IMR-90 (cell line): ENCODE measurements at regions not wholly inside any gene's neighbourhood (a gene's known extent, or its start where the extent isn't known, plus 50 kb on each side); places are given as distances from the start of the nearest gene placed in this dataset.

Source experiments
- ATAC-seq: fragments of 200-7000 bp; cut with Tn5 transposase; 2 replicates; pipeline ENCODE4 v1.9.1; 2020; ENCODE audit warnings: low read depth, mild to moderate bottlenecking, moderate library complexity
- BruUV-seq: library from RNA; stranded (reverse); fragments of 400-500 nt; replicated peaks from 2 replicates; lab custom pipeline; 2021; lab: Mats Ljungman, UMichigan
- CTCF ChIA-PET: fragments of 300-600 bp; formaldehyde crosslinking; extraction: SDS; loops from one replicate; lab custom pipeline; 2021; ENCODE audit warnings: antibody characterized with exemption; lab: Yijun Ruan, JAX
- POLR2A ChIA-PET: fragments of 300-600 bp; sonication (Branson Sonifier 250); formaldehyde crosslinking; loops from one replicate; lab custom pipeline; 2022; ENCODE audit warnings: antibody characterized with exemption; ENCODE audit not compliant: unreplicated experiment; lab: Charles Lee
- DNase-seq: peaks from one replicate; pipeline ENCODE4 v3.0.0; 2013
- H2AFZ ChIP-seq: replicated peaks from 2 replicates; pipeline ENCODE3; 2013; ENCODE audit warnings: low read length, mild to moderate bottlenecking; ENCODE audit not compliant: poor library complexity
- H2AK5ac ChIP-seq: 2 replicates; pipeline ENCODE4 v1.6.1; 2013; ENCODE audit warnings: low read depth, low read length, inconsistent platforms
- H2AK9ac ChIP-seq: replicated peaks from 2 replicates; pipeline ENCODE3; 2013; ENCODE audit warnings: mild to moderate bottlenecking, low read depth, low read length, moderate library complexity; ENCODE audit not compliant: poor library complexity
- H2BK120ac ChIP-seq: 2 replicates; pipeline ENCODE4 v1.6.1; 2013; ENCODE audit warnings: low read depth, low read length, inconsistent platforms
- H2BK15ac ChIP-seq: 3 replicates; pipeline ENCODE4 v1.6.1; 2013; ENCODE audit warnings: low read depth, low read length, inconsistent platforms
- H2BK20ac ChIP-seq: 2 replicates; pipeline ENCODE4 v1.6.1; 2013; ENCODE audit warnings: low read depth, mild to moderate bottlenecking, inconsistent platforms, low read length, moderate library complexity
- H2BK5ac ChIP-seq: 2 replicates; pipeline ENCODE4 v1.6.1; 2013; ENCODE audit warnings: mild to moderate bottlenecking, low read depth, low read length, inconsistent platforms; ENCODE audit not compliant: poor library complexity, severe bottlenecking
- H3K14ac ChIP-seq: replicated peaks from 2 replicates; pipeline ENCODE4 v1.6.1; 2013; ENCODE audit warnings: low read depth, low read length, inconsistent platforms
- H3K18ac ChIP-seq: 2 replicates; pipeline ENCODE4 v1.6.1; 2013; ENCODE audit warnings: low read depth, low read length, control low read depth
- H3K23ac ChIP-seq: 2 replicates; pipeline ENCODE4 v1.6.1; 2013; ENCODE audit warnings: low read depth, low read length, inconsistent platforms
- H3K27ac ChIP-seq: 2 replicates; pipeline ENCODE4 v1.5.1; 2013; ENCODE audit warnings: mild to moderate bottlenecking, control low read depth, low read length; ENCODE audit not compliant: insufficient read depth
- H3K27me3 ChIP-seq: 2 replicates; pipeline ENCODE4 v1.6.1; 2013; ENCODE audit warnings: low read length; ENCODE audit not compliant: control insufficient read depth, insufficient read depth
- H3K36me3 ChIP-seq: 2 replicates; pipeline ENCODE4 v1.6.1; 2013; ENCODE audit warnings: low read length, mixed read lengths; ENCODE audit not compliant: control insufficient read depth, insufficient read depth
- H3K4ac ChIP-seq: 2 replicates; pipeline ENCODE4 v1.6.1; 2013; ENCODE audit warnings: low read depth, low read length, inconsistent platforms
- H3K4me1 ChIP-seq: 2 replicates; pipeline ENCODE4 v1.6.1; 2013; ENCODE audit warnings: low read length, mixed read lengths; ENCODE audit not compliant: control insufficient read depth, insufficient read depth
- H3K4me2 ChIP-seq: 2 replicates; pipeline ENCODE4 v1.6.1; 2013; ENCODE audit warnings: low read depth, mild to moderate bottlenecking, control low read depth, low read length, moderate library complexity
- H3K4me3 ChIP-seq: 2 replicates; pipeline ENCODE4 v1.5.1; 2013; ENCODE audit warnings: low read depth, mild to moderate bottlenecking, control low read depth, low read length, moderate library complexity; ENCODE audit not compliant: insufficient read depth
- H3K56ac ChIP-seq: 2 replicates; pipeline ENCODE4 v1.6.1; 2013; ENCODE audit warnings: low read length, inconsistent platforms; ENCODE audit not compliant: insufficient read depth; ENCODE audit errors: extremely low read depth
- H3K79me1 ChIP-seq, 2 experiments: 2 replicates each; pipeline ENCODE4 v1.6.1; 2013; ENCODE audit warnings: low read length in 2 of 2, inconsistent platforms in 1 of 2, low read depth in 1 of 2
- H3K9ac ChIP-seq: 2 replicates; pipeline ENCODE4 v1.6.1; 2013; ENCODE audit warnings: low read depth, low read length, control low read depth
- H3K9me1 ChIP-seq: 2 replicates; pipeline ENCODE4 v1.6.1; 2013; ENCODE audit warnings: low read length, inconsistent platforms; ENCODE audit not compliant: insufficient read depth
- H3K9me3 ChIP-seq: 2 replicates; pipeline ENCODE4 v1.6.1; 2013; ENCODE audit warnings: low read length; ENCODE audit not compliant: control insufficient read depth, insufficient read depth
- H4K20me1 ChIP-seq: 2 replicates; pipeline ENCODE4 v1.6.1; 2013; ENCODE audit warnings: low read length, inconsistent platforms; ENCODE audit not compliant: insufficient read depth
- H4K5ac ChIP-seq: 2 replicates; pipeline ENCODE4 v1.6.1; 2013; ENCODE audit warnings: mild to moderate bottlenecking, low read depth, low read length, control low read depth
- H4K8ac ChIP-seq, 2 experiments: 2 replicates each; pipeline ENCODE4 v1.6.1; 2013; ENCODE audit warnings: low read depth in 2 of 2, low read length in 2 of 2, control low read depth in 1 of 2, inconsistent platforms in 1 of 2
- H4K91ac ChIP-seq: 2 replicates; pipeline ENCODE4 v1.6.1; 2013; ENCODE audit warnings: low read depth, low read length, inconsistent platforms; ENCODE audit not compliant: insufficient read depth
- BHLHE40 ChIP-seq: fragments of 150-350 bp; IDR thresholded peaks from 2 replicates; pipeline ENCODE4 v1.6.1; 2016; ENCODE audit warnings: mild to moderate bottlenecking, low read depth, low read length
- CEBPB ChIP-seq: IDR thresholded peaks from 2 replicates; pipeline ENCODE4 v1.6.1; 2012; ENCODE audit warnings: low read depth, low read length, improper control_type of control experiment
- CHD1 ChIP-seq: IDR thresholded peaks from 2 replicates; pipeline ENCODE4 v1.6.1; 2012; ENCODE audit warnings: low read depth, low read length, improper control_type of control experiment
- CTCF ChIP-seq: conservative IDR thresholded peaks from 2 replicates; pipeline ENCODE4 v1.5.1; 2012; ENCODE audit warnings: mild to moderate bottlenecking, low read depth, low read length, improper control_type of control experiment
- ELK1 ChIP-seq: fragments of 150-350 bp; IDR thresholded peaks from 2 replicates; pipeline ENCODE4 v1.6.1; 2016; ENCODE audit warnings: low read depth, mild to moderate bottlenecking, low read length, moderate library complexity, borderline replicate concordance
- FOS ChIP-seq: fragments of 150-350 bp; IDR thresholded peaks from 2 replicates; pipeline ENCODE4 v1.6.1; 2016; ENCODE audit warnings: low read depth, low read length
- MAFK ChIP-seq: IDR thresholded peaks from 2 replicates; pipeline ENCODE4 v1.6.1; 2012; ENCODE audit warnings: low read depth, low read length, improper control_type of control experiment
- MAZ ChIP-seq: IDR thresholded peaks from 2 replicates; pipeline ENCODE4 v1.6.1; 2012; ENCODE audit warnings: low read depth, mild to moderate bottlenecking, low read length, improper control_type of control experiment, moderate library complexity, borderline replicate concordance
- MXI1 ChIP-seq: IDR thresholded peaks from 2 replicates; pipeline ENCODE4 v1.6.1; 2012; ENCODE audit warnings: low read depth, mild to moderate bottlenecking, low read length, moderate library complexity, borderline replicate concordance
- NFE2L2 ChIP-seq: fragments of 150-350 bp; IDR thresholded peaks from 2 replicates; pipeline ENCODE4 v1.6.1; 2016; ENCODE audit warnings: low read depth, mild to moderate bottlenecking, low read length
- POLR2A ChIP-seq: IDR thresholded peaks from 2 replicates; pipeline ENCODE4 v1.6.1; 2012; ENCODE audit warnings: mild to moderate bottlenecking, low read depth, low read length
- RAD21 ChIP-seq: IDR thresholded peaks from 2 replicates; pipeline ENCODE4 v1.6.1; 2012; ENCODE audit warnings: low read length, improper control_type of control experiment
- RCOR1 ChIP-seq: IDR thresholded peaks from 2 replicates; pipeline ENCODE4 v1.6.1; 2012; ENCODE audit warnings: mild to moderate bottlenecking, low read length, improper control_type of control experiment; ENCODE audit not compliant: insufficient replicate concordance
- RFX5 ChIP-seq: IDR thresholded peaks from 2 replicates; pipeline ENCODE4 v1.8.0; 2012; ENCODE audit warnings: low read depth, mild to moderate bottlenecking, low read length, moderate library complexity
- SMC3 ChIP-seq: fragments of 150-350 bp; IDR thresholded peaks from 2 replicates; pipeline ENCODE4 v1.6.1; 2016; ENCODE audit warnings: low read depth, mild to moderate bottlenecking, antibody characterized with exemption, low read length, moderate library complexity
- USF2 ChIP-seq: fragments of 150-350 bp; IDR thresholded peaks from 2 replicates; pipeline ENCODE4 v1.6.1; 2017; ENCODE audit warnings: mild to moderate bottlenecking, antibody characterized with exemption, low read length, low read depth
- WGBS, 2 experiments: methylation state at CpG; one replicate each; pipeline versions ENCODE4 v1.1.5 to v1.1.7; 2013; ENCODE audit warnings: missing lambda C conversion rate in 2 of 2; ENCODE audit not compliant: insufficient read length in 1 of 2; ENCODE audit errors: extremely low coverage in 2 of 2; 5-methylcytosine and 5-hydroxymethylcytosine counted together
- dilution Hi-C: fragments of 300-500 bp; cut with HindIII; formaldehyde crosslinking; loops from one replicate; pipeline ENCODE4 v1.14.3; 2018; ENCODE audit warnings: low sequenced_read_pairs; ENCODE audit not compliant: unreplicated experiment
- in situ Hi-C: fragments of 300-500 bp; cut with MboI; formaldehyde crosslinking; loops from 3 replicates; pipeline ENCODE4 v1.14.3; 2019; ENCODE audit warnings: low sequenced_read_pairs, inconsistent platforms, mixed read lengths
- intact Hi-C: fragments of 100-400 bp; cut with micrococcal nuclease; formaldehyde crosslinking; loops from 2 replicates; pipeline ENCODE4 v1.10.0; 2022

GRCh38 chr4:81826335-81826734, 354.6 kb upstream of the RASGEF1B start:
- H3K9me3 ChIP-seq = no peaks in the 10 kb centered on the region
- no peak overlapping the region for H2BK120ac ChIP-seq
- no peak overlapping the region for H3K23ac ChIP-seq
- ChIA-PET CTCF (no interaction called here), POLR2A (no interaction called here)
- H3K14ac ChIP-seq = no peak overlapping the region
- WGBS, 2 experiments = no CpG with 5 or more reads among the region's 1 CpG
- H2BK20ac ChIP-seq = no peak overlapping the region
- H4K91ac ChIP-seq = no peak overlapping the region
- H3K9ac ChIP-seq = no peak overlapping the region
- H3K4me3 ChIP-seq = no peak overlapping the region
- H3K27me3 ChIP-seq = no peaks in the 10 kb centered on the region
- no peak overlapping the region for H3K18ac ChIP-seq
- no peaks in the 10 kb centered on the region for H3K79me1 ChIP-seq
- H2BK5ac ChIP-seq = no peak overlapping the region
- no peak overlapping the region for H4K5ac ChIP-seq
- H3K36me3 ChIP-seq = no peaks in the 10 kb centered on the region
- ATAC-seq (no peak), DNase-seq (no peak)
- in situ Hi-C loops (no loop called here), intact Hi-C loops (no loop called here), dilution Hi-C loops (loop anchor here (25.0 kb wide), 1 partner anchor 414 kb away; no protein-coding TSS in a partner anchor)
- no peak for TF ChIP-seq RCOR1
- TF ChIP-seq POLR2A = no peak
- TF ChIP-seq NFE2L2 = no peak
- no peak for TF ChIP-seq FOS
- TF ChIP-seq USF2 = no peak
- no peak for TF ChIP-seq CTCF
- no peak for TF ChIP-seq CEBPB
- no peak for TF ChIP-seq MXI1
- no peak for TF ChIP-seq ELK1
- TF ChIP-seq MAFK = no peak
- no peak for TF ChIP-seq RAD21
- TF ChIP-seq RFX5 = no peak
- TF ChIP-seq SMC3 = no peak
- no peak for TF ChIP-seq MAZ
- no peak for TF ChIP-seq BHLHE40
- no peak for TF ChIP-seq CHD1
- no peak overlapping the region for H2BK15ac ChIP-seq
- no peak overlapping the region for H3K27ac ChIP-seq
- BruUV-seq = no TSS peak
- no peak overlapping the region for H3K56ac ChIP-seq
- H2AK9ac ChIP-seq = no peak overlapping the region
- H3K4ac ChIP-seq = no peak overlapping the region
- no peaks in the 10 kb centered on the region for H4K20me1 ChIP-seq
- no peak overlapping the region for H2AK5ac ChIP-seq
- H4K8ac ChIP-seq = no peak overlapping the region
- H2AFZ ChIP-seq = no peak overlapping the region
- no peaks in the 10 kb centered on the region for H3K4me1 ChIP-seq
- H3K9me1 ChIP-seq = no peaks in the 10 kb centered on the region
- H3K4me2 ChIP-seq = no peak overlapping the region
